HL-60 (cell line): ENCODE measurements at regions not wholly inside any gene's neighbourhood (a gene's known extent, or its start where the extent isn't known, plus 50 kb on each side); places are given as distances from the start of the nearest gene placed in this dataset.

Experiments used
- DNase-seq, 2 experiments: peaks; one replicate each; pipeline ENCODE4 v3.0.0-alpha.2; 2010 to 2020; ENCODE audit warnings: low read depth in 1 of 2, low spot score in 1 of 2
- H3K27ac ChIP-seq: fragments of 250-450 bp; sonication (Bioruptor Pico); replicated peaks from 2 replicates; pipeline ENCODE4 v1.5.1; 2020; ENCODE audit warnings: mild to moderate bottlenecking, moderate library complexity
- H3K27me3 ChIP-seq: fragments of 250-450 bp; sonication (Bioruptor Pico); 2 replicates; pipeline ENCODE4 v1.5.1; 2021; ENCODE audit warnings: mild to moderate bottlenecking, moderate library complexity; ENCODE audit not compliant: insufficient read depth, poor library complexity, severe bottlenecking
- H3K4me3 ChIP-seq: replicated peaks from 2 replicates; pipeline ENCODE4 v1.5.1; 2011; ENCODE audit warnings: mild to moderate bottlenecking, control low read depth, low read length; ENCODE audit not compliant: insufficient read depth
- CTCF ChIP-seq: IDR thresholded peaks from one replicate; pipeline ENCODE4 v1.5.1; 2011; ENCODE audit warnings: low read length, control low read depth, inconsistent platforms; ENCODE audit not compliant: insufficient read depth
- GABPA ChIP-seq: IDR thresholded peaks from 2 replicates; pipeline ENCODE4 v1.6.1; 2012; ENCODE audit warnings: low read depth
- POLR2AphosphoS5 ChIP-seq: IDR thresholded peaks from 2 replicates; pipeline ENCODE4 v1.6.1; 2012; ENCODE audit warnings: low read depth
- REST ChIP-seq: IDR thresholded peaks from 2 replicates; pipeline ENCODE4 v1.6.1; 2012; ENCODE audit warnings: low read depth; ENCODE audit not compliant: insufficient replicate concordance
- SPI1 ChIP-seq: IDR thresholded peaks from 2 replicates; pipeline ENCODE4 v1.6.1; 2012; ENCODE audit warnings: low read depth, mild to moderate bottlenecking, borderline replicate concordance

- no peak overlapping the region for H3K4me3 ChIP-seq
- H3K27me3 ChIP-seq: no peaks in the 10 kb centered on the region
- no peak for DNase-seq
- TF ChIP-seq GABPA: no peak
- no peak for TF ChIP-seq POLR2AphosphoS5
- no peak for TF ChIP-seq SPI1
- no peak for TF ChIP-seq CTCF
- TF ChIP-seq REST: no peak
- H3K27ac ChIP-seq: no peak overlapping the region
Measured at GRCh38 chr2:150271952-150272802, 215.3 kb downstream of the RND3 start.

- no peak overlapping the region for H3K4me3 ChIP-seq
- no peaks in the 10 kb centered on the region for H3K27me3 ChIP-seq
- H3K27ac ChIP-seq: no peak overlapping the region
- DNase-seq: no peak
- TF ChIP-seq POLR2AphosphoS5 (no peak), REST (no peak), SPI1 (no peak), GABPA (no peak), CTCF (no peak)
Measured at GRCh38 chr2:150267651-150268415, 219.6 kb downstream of the RND3 start.

- TF ChIP-seq CTCF (no peak), REST (no peak)
- H3K27me3 ChIP-seq: no peaks in the 10 kb centered on the region
- no peak for DNase-seq
- no peak overlapping the region for H3K4me3 ChIP-seq
- no peak overlapping the region for H3K27ac ChIP-seq
Measured at GRCh38 chr2:150266931-150267330, 220.5 kb downstream of the RND3 start.
